Sigmoid colon (tissue), 6 donors: ENCODE measurements at regions not wholly inside any gene's neighbourhood (a gene's known extent, or its start where the extent isn't known, plus 50 kb on each side); places are given as distances from the start of the nearest gene placed in this dataset.

Source experiments
- DNase-seq: peaks from one replicate; pipeline ENCODE4 v3.0.0-alpha.2; 2019
- H3K27ac ChIP-seq, 4 donors: fragments of 200-600 bp; sonication (generic); one replicate each; pipeline ENCODE4 v1.5.1; 2016 to 2019; ENCODE audit warnings: mild to moderate bottlenecking in 1 of 4
- H3K27me3 ChIP-seq, 3 donors: fragments of 200-600 bp; sonication (generic); one replicate each; pipeline ENCODE4 v1.5.1; 2019; ENCODE audit warnings: mild to moderate bottlenecking in 1 of 3
- H3K36me3 ChIP-seq, 4 donors: fragments of 200-600 bp; sonication (generic); one replicate each; pipeline ENCODE4 v1.5.1; 2016 to 2019
- H3K4me1 ChIP-seq, 4 donors: fragments of 200-600 bp; sonication (generic); one replicate each; pipeline ENCODE4 v1.5.1; 2017 to 2019
- H3K4me3 ChIP-seq, 4 donors: fragments of 200-600 bp; sonication (generic); one replicate each; pipeline ENCODE4 v1.5.1; 2017 to 2019; ENCODE audit warnings: mild to moderate bottlenecking in 2 of 4, moderate library complexity in 1 of 4
- H3K9me3 ChIP-seq, 4 donors: fragments of 200-600 bp in 3 of 4; sonication (generic) in 3 of 4; one replicate each; pipeline versions ENCODE4 v1.5.1 to v1.6.1; 2013 to 2019
- CTCF ChIP-seq, 4 experiments: fragments of 450-650 bp in 3 of 4; fragments of 200-600 bp in 1 of 4; IDR thresholded peaks; one replicate each; pipeline ENCODE4 v1.5.1; 2016 to 2019; ENCODE audit warnings: antibody characterized with exemption in 4 of 4, mild to moderate bottlenecking in 3 of 4, moderate library complexity in 2 of 4
- EP300 ChIP-seq, 4 donors: sonication (generic); formaldehyde crosslinking; IDR thresholded peaks; one replicate each; pipeline ENCODE4 v1.6.1; 2017; ENCODE audit warnings: antibody characterized with exemption in 4 of 4
- POLR2A ChIP-seq, 2 donors: fragments of 450-650 bp; IDR thresholded peaks; one replicate each; pipeline ENCODE4 v1.6.1; 2016; ENCODE audit warnings: antibody characterized with exemption in 2 of 2, mild to moderate bottlenecking in 2 of 2, moderate library complexity in 2 of 2
- POLR2AphosphoS5 ChIP-seq, 4 donors: sonication (generic); formaldehyde crosslinking; IDR thresholded peaks; one replicate each; pipeline ENCODE4 v1.6.1; 2017; ENCODE audit warnings: antibody characterized with exemption in 4 of 4
- WGBS, 2 donors: extraction: QIAGEN DNeasy Blood & Tissue Kit; methylation state at CpG; one replicate each; pipeline ENCODE4 v1.1.7; 2013; 5-methylcytosine and 5-hydroxymethylcytosine counted together
- intact Hi-C: fragments of 100-400 bp; cut with DNase I; formaldehyde crosslinking; loops from one replicate; pipeline ENCODE4 v1.15.1; 2023
- donor health status: healthy with polysubstance abuse.
- donor health status: healthy.

GRCh38 chr7:71034243-71034642 lies 97.7 kb upstream of the GALNT17 start:
- intact Hi-C loops, result no loop called here
- no peaks in the 10 kb centered on the region for H3K4me1 ChIP-seq
- 94 to 97% methylated on average over 2 of the region's 2 CpGs for WGBS, 2 donors
- H3K4me3 ChIP-seq, result no peak overlapping the region
- peaks cover 0 to 2% (median 0%) of the 10 kb centered on the region in 4 donors for H3K9me3 ChIP-seq
- TF ChIP-seq POLR2AphosphoS5 (IDR thresholded peaks at IDR 0.05), result no peak
- no peak for TF ChIP-seq CTCF (IDR thresholded peaks at IDR 0.05)
- TF ChIP-seq POLR2A (IDR thresholded peaks at IDR 0.05), result no peak
- TF ChIP-seq EP300 (IDR thresholded peaks at IDR 0.05), result no peak
- no peak overlapping the region for H3K27ac ChIP-seq
- no peaks in the 10 kb centered on the region for H3K27me3 ChIP-seq
- H3K36me3 ChIP-seq, result no peaks in the 10 kb centered on the region
- no peak for DNase-seq

- 83 to 87% methylated on average over 5 of the region's 5 CpGs for WGBS, 2 donors
Observed at GRCh38 chr7:71042591-71042990, 89.4 kb upstream of the GALNT17 start.

GRCh38 chr7:71050492-71050891 lies 81.5 kb upstream of the GALNT17 start:
- Histone ChIP-seq H3K27me3 (no peaks in the 10 kb centered on the region), H3K36me3 (no peaks in the 10 kb centered on the region), H3K27ac (no peak overlapping the region), H3K4me1 (no peaks in the 10 kb centered on the region), H3K9me3 (peaks cover 4 to 14% (median 7%) of the 10 kb centered on the region in 4 donors), H3K4me3 (no peak overlapping the region)
- intact Hi-C loops, result no loop called here
- 87% methylated on average over 1 of the region's 1 CpG for WGBS, 2 donors
- no peak for DNase-seq
- TF ChIP-seq POLR2AphosphoS5 (IDR thresholded peaks at IDR 0.05) (no peak), EP300 (IDR thresholded peaks at IDR 0.05) (no peak), CTCF (IDR thresholded peaks at IDR 0.05) (no peak), POLR2A (IDR thresholded peaks at IDR 0.05) (no peak)

More at GRCh38 chr7:71042591-71042990, 89.4 kb upstream of the GALNT17 start:
- Histone ChIP-seq H3K4me3 (no peak overlapping the region), H3K36me3 (no peaks in the 10 kb centered on the region), H3K9me3 (peaks cover 0 to 3% (median 0%) of the 10 kb centered on the region in 4 donors), H3K27me3 (no peaks in the 10 kb centered on the region), H3K4me1 (no peaks in the 10 kb centered on the region), H3K27ac (no peak overlapping the region)
- no peak for DNase-seq
- no peak for TF ChIP-seq POLR2A (IDR thresholded peaks at IDR 0.05)
- TF ChIP-seq POLR2AphosphoS5 (IDR thresholded peaks at IDR 0.05), result no peak
- no peak for TF ChIP-seq EP300 (IDR thresholded peaks at IDR 0.05)
- intact Hi-C loops, result no loop called here

- H3K36me3 ChIP-seq, result no peaks in the 10 kb centered on the region
- no peak for DNase-seq
- H3K4me3 ChIP-seq, result no peak overlapping the region
- no peak for TF ChIP-seq POLR2AphosphoS5 (IDR thresholded peaks at IDR 0.05)
- no peak for TF ChIP-seq POLR2A (IDR thresholded peaks at IDR 0.05)
- no peak for TF ChIP-seq EP300 (IDR thresholded peaks at IDR 0.05)
- TF ChIP-seq CTCF (IDR thresholded peaks at IDR 0.05), result no peak
- intact Hi-C loops, result no loop called here
- H3K4me1 ChIP-seq, result no peaks in the 10 kb centered on the region
- H3K9me3 ChIP-seq, result peaks cover 0 to 12% (median 5%) of the 10 kb centered on the region in 4 donors
- H3K27ac ChIP-seq, result no peak overlapping the region
- H3K27me3 ChIP-seq, result no peaks in the 10 kb centered on the region
- WGBS, 2 donors, result 59 to 79% methylated on average over 2 of the region's 2 CpGs
Observed at GRCh38 chr7:71055504-71055903, 76.4 kb upstream of the GALNT17 start.

- 95 to 96% methylated on average over 37 of the region's 37 CpGs for WGBS, 2 donors
- intact Hi-C loops, result no loop called here
Observed at GRCh38 chr7:71077743-71078476, 54.0 kb upstream of the GALNT17 start.

More at GRCh38 chr7:71077743-71078476, 54.0 kb upstream of the GALNT17 start:
- H3K36me3 ChIP-seq, result no peaks in the 10 kb centered on the region
- no peaks in the 10 kb centered on the region for H3K27me3 ChIP-seq
- no peak overlapping the region for H3K4me3 ChIP-seq
- no peak overlapping the region for H3K27ac ChIP-seq
- peaks cover 0 to 7% (median 4%) of the 10 kb centered on the region in 4 donors for H3K9me3 ChIP-seq
- no peak for DNase-seq
- TF ChIP-seq POLR2A (IDR thresholded peaks at IDR 0.05), result no peak
- no peak for TF ChIP-seq CTCF (IDR thresholded peaks at IDR 0.05)
- TF ChIP-seq POLR2AphosphoS5 (IDR thresholded peaks at IDR 0.05), result no peak
- TF ChIP-seq EP300 (IDR thresholded peaks at IDR 0.05), result no peak
- H3K4me1 ChIP-seq, result no peaks in the 10 kb centered on the region
